ENCODE measurements at regions not wholly inside any gene's neighbourhood (a gene's known extent, or its start where the extent isn't known, plus 50 kb on each side); places are given as distances from the start of the nearest gene placed in this dataset.
"Not testable (repeated sequence)": the region's sequence is repeated elsewhere in the genome, so short reads cannot be mapped to it uniquely, and the experiment has no call there.

- Histone ChIP-seq H3K4me3 (ENCODE audit: low read depth, low read length) (no peak overlapping the region), H3K9me3 (ENCODE audit: severe bottlenecking) (no peaks in the 10 kb centered on the region), H3K27ac (no peak overlapping the region), H3K36me3 (no peaks in the 10 kb centered on the region), H3K27me3 (ENCODE audit: insufficient read depth, low read depth, severe bottlenecking) (peaks cover 59% of the 10 kb centered on the region)
- TF ChIP-seq CTCF (IDR thresholded peaks at IDR 0.05; ENCODE audit: low read depth, low read length): no peak
- no peak for DNase-seq
Measured at GRCh38 chr12:34605955-34606748, 583.9 kb downstream of the ALG10 start.

- TF ChIP-seq CTCF (IDR thresholded peaks at IDR 0.05; ENCODE audit: low read depth, low read length): no peak
- DNase-seq: no peak
- Histone ChIP-seq H3K4me3 (ENCODE audit: low read depth, low read length) (no peak overlapping the region), H3K27ac (no peak overlapping the region), H3K36me3 (no peaks in the 10 kb centered on the region), H3K9me3 (ENCODE audit: severe bottlenecking) (no peaks in the 10 kb centered on the region), H3K27me3 (ENCODE audit: insufficient read depth, low read depth, severe bottlenecking) (peaks cover 52% of the 10 kb centered on the region)
Measured at GRCh38 chr12:34606749-34607519, 584.6 kb downstream of the ALG10 start.

GRCh38 chr12:34607520-34608195 is 585.4 kb downstream of the ALG10 start:
- Histone ChIP-seq H3K4me3 (ENCODE audit: low read depth, low read length) (no peak overlapping the region), H3K27ac (no peak overlapping the region), H3K9me3 (ENCODE audit: severe bottlenecking) (no peaks in the 10 kb centered on the region), H3K27me3 (ENCODE audit: insufficient read depth, low read depth, severe bottlenecking) (peaks cover 44% of the 10 kb centered on the region), H3K36me3 (no peaks in the 10 kb centered on the region)
- DNase-seq: no peak
- TF ChIP-seq CTCF (IDR thresholded peaks at IDR 0.05; ENCODE audit: low read depth, low read length): no peak

GRCh38 chr12:34613988-34614387 is 591.7 kb downstream of the ALG10 start:
- not testable (repeated sequence) for DNase-seq; H3K36me3 ChIP-seq; H3K9me3 ChIP-seq (ENCODE audit: severe bottlenecking); H3K4me3 ChIP-seq (ENCODE audit: low read depth, low read length); H3K27me3 ChIP-seq (ENCODE audit: insufficient read depth, low read depth, severe bottlenecking); H3K27ac ChIP-seq

GRCh38 chr12:34625116-34625515 is 602.8 kb downstream of the ALG10 start:
- Histone ChIP-seq H3K36me3 (no peaks in the 10 kb centered on the region), H3K27me3 (ENCODE audit: insufficient read depth, low read depth, severe bottlenecking) (peaks cover 29% of the 10 kb centered on the region), H3K27ac (no peak overlapping the region), H3K9me3 (ENCODE audit: severe bottlenecking) (no peaks in the 10 kb centered on the region), H3K4me3 (ENCODE audit: low read depth, low read length) (no peak overlapping the region)
- DNase-seq: no peak
- 0 out of 2 replicates have a peak, but pooled peaks have one; percentile 3 for TF ChIP-seq CTCF (IDR thresholded peaks at IDR 0.05; ENCODE audit: low read depth, low read length)
